HepG2 (cell line): ENCODE measurements at regions not wholly inside any gene's neighbourhood (a gene's known extent, or its start where the extent isn't known, plus 50 kb on each side); places are given as distances from the start of the nearest gene placed in this dataset.

Experiments
- ATAC-seq: fragments of 200-7000 bp; cut with Tn5 transposase; 3 replicates; pipeline ENCODE4 v1.9.1; 2020; ENCODE audit warnings: mild to moderate bottlenecking, moderate library complexity
- BruUV-seq: library from RNA; stranded (reverse); fragments of 400-500 nt; replicated peaks from 2 replicates; lab custom pipeline; 2021; lab: Mats Ljungman, UMichigan
- CTCF ChIA-PET: fragments of 300-600 bp; formaldehyde crosslinking; extraction: SDS; loops from one replicate; lab custom pipeline; 2021; ENCODE audit warnings: low total read pairs, inconsistent platforms, low intra/inter-chr PET ratio; lab: Yijun Ruan, JAX
- POLR2A ChIA-PET: fragments of 350-600 bp; sonication (Branson Sonifier 250); formaldehyde crosslinking; loops from one replicate; lab custom pipeline; 2020; ENCODE audit warnings: antibody characterized with exemption, inconsistent platforms; lab: Yijun Ruan, JAX
- DNase-seq: peaks from one replicate; pipeline ENCODE4 v3.0.0-alpha.2; 2015; ENCODE audit warnings: low spot score
- FAIRE-seq: peaks from 3 replicates; lab custom pipeline; 2011; peaks lifted over from hg19 to GRCh38; lab: Jason Lieb, UNC
- H2AFZ ChIP-seq: one replicate; pipeline ENCODE4 v1.6.1; 2011; ENCODE audit warnings: low read length, inconsistent platforms
- H3K27ac ChIP-seq: fragments of 300-600 bp; 3 replicates; pipeline ENCODE4 v1.8.0; 2011; ENCODE audit warnings: mixed run types, mild to moderate bottlenecking, mixed read lengths, low read length, inconsistent platforms; ENCODE audit not compliant: insufficient read depth; ENCODE audit errors: extremely low read length
- H3K27me3 ChIP-seq, 2 experiments: fragments of 200-600 bp in 1 of 2; 2 replicates in 1 of 2; 3 replicates in 1 of 2; pipeline versions ENCODE4 v1.6.0 to v1.8.0; 2011; ENCODE audit warnings: low read length in 2 of 2, mild to moderate bottlenecking in 2 of 2, moderate library complexity in 2 of 2, inconsistent platforms in 1 of 2; ENCODE audit not compliant: insufficient read depth in 2 of 2, control insufficient read depth in 1 of 2
- H3K36me3 ChIP-seq, 2 experiments: fragments of 200-600 bp in 1 of 2; replicated peaks in 1 of 2; 2 replicates in 1 of 2; 3 replicates in 1 of 2; pipeline versions ENCODE4 v1.5.1 to v1.8.0; 2011; ENCODE audit warnings: low read length in 2 of 2, inconsistent platforms in 1 of 2; ENCODE audit not compliant: insufficient read depth in 2 of 2, control insufficient read depth in 1 of 2
- H3K4me1 ChIP-seq: 2 replicates; pipeline ENCODE4 v1.5.1; 2012; ENCODE audit warnings: low read length, inconsistent platforms; ENCODE audit not compliant: insufficient read depth
- H3K4me2 ChIP-seq: 2 replicates; pipeline ENCODE4 v1.6.0; 2011; ENCODE audit warnings: low read depth, low read length, inconsistent platforms
- H3K4me3 ChIP-seq, 3 experiments: fragments of 200-600 bp in 1 of 3; sonication (generic), shearing (Covaris generic) in 1 of 3; replicated peaks in 1 of 3; 2 replicates each; pipeline ENCODE4 v1.5.1; 2011 to 2016; ENCODE audit warnings: low read length in 3 of 3, inconsistent platforms in 2 of 3, low read depth in 2 of 3, mild to moderate bottlenecking in 2 of 3, control low read depth in 1 of 3, mixed read lengths in 1 of 3; ENCODE audit not compliant: insufficient read depth in 1 of 3
- H3K79me2 ChIP-seq: one replicate; pipeline ENCODE4 v1.6.1; 2011; ENCODE audit warnings: low read length, inconsistent platforms; ENCODE audit not compliant: insufficient read depth
- H3K9ac ChIP-seq: 2 replicates; pipeline ENCODE4 v1.6.0; 2011; ENCODE audit warnings: mild to moderate bottlenecking, low read depth, low read length, inconsistent platforms; ENCODE audit not compliant: insufficient read depth
- H3K9me3 ChIP-seq: 2 replicates; pipeline ENCODE4 v1.5.1; 2012; ENCODE audit warnings: mild to moderate bottlenecking, low read length
- H4K20me1 ChIP-seq: 2 replicates; pipeline ENCODE4 v1.6.0; 2011; ENCODE audit warnings: inconsistent platforms, mild to moderate bottlenecking, low read length, moderate library complexity; ENCODE audit not compliant: insufficient read depth
- CENPT ChIP-seq: sonication (generic); formaldehyde crosslinking; IDR thresholded peaks from 2 replicates; pipeline ENCODE4 v1.8.0; 2022; ENCODE audit warnings: low read depth, mild to moderate bottlenecking, moderate library complexity, missing genetic modification reagents
- KIAA2018 ChIP-seq: sonication (generic); formaldehyde crosslinking; IDR thresholded peaks from 2 replicates; pipeline ENCODE4 v1.5.0; 2020; ENCODE audit warnings: mild to moderate bottlenecking, missing genetic modification reagents, borderline replicate concordance
- MAFK ChIP-seq, 2 experiments: IDR thresholded peaks in 1 of 2; conservative IDR thresholded peaks in 1 of 2; 2 replicates each; pipeline ENCODE4 v1.6.1; 2011; ENCODE audit warnings: improper control_type of control experiment in 2 of 2, low read length in 2 of 2
- MTA3 ChIP-seq: sonication (generic); formaldehyde crosslinking; IDR thresholded peaks from 2 replicates; pipeline ENCODE4 v1.4.0; 2020; ENCODE audit warnings: missing genetic modification reagents
- SSRP1 ChIP-seq: IDR thresholded peaks from 2 replicates; pipeline ENCODE4 v1.6.1; 2016; ENCODE audit warnings: control low read depth
- WGBS: methylation state at CpG from one replicate; pipeline ENCODE4 v1.1.6; 2017; ENCODE audit warnings: low lambda C conversion rate; 5-methylcytosine and 5-hydroxymethylcytosine counted together
- in situ Hi-C: cut with HindIII; loops from 2 replicates; pipeline ENCODE4 v1.10.0; 2017; ENCODE audit warnings: low pct_unique_long_range_greater_than_20kb; ENCODE audit not compliant: extremely low pct_ligation_motif_present
- intact Hi-C: fragments of 100-400 bp; cut with micrococcal nuclease; formaldehyde crosslinking; loops from one replicate; pipeline ENCODE4 v1.10.0; 2022; ENCODE audit not compliant: unreplicated experiment

- in situ Hi-C loops = loop anchor here (25.0 kb wide), 1 partner anchor 280 kb away; no protein-coding TSS in a partner anchor
- Histone ChIP-seq H3K9ac (no peak overlapping the region), H2AFZ (no peak overlapping the region), H3K4me3 (no peak overlapping the region), H3K4me1 (no peaks in the 10 kb centered on the region), H3K9me3 (no peaks in the 10 kb centered on the region), H3K27me3 (no peaks in the 10 kb centered on the region), H3K79me2 (no peaks in the 10 kb centered on the region), H3K36me3 (no peaks in the 10 kb centered on the region), H4K20me1 (no peaks in the 10 kb centered on the region), H3K27ac (no peak overlapping the region), H3K4me2 (no peak overlapping the region)
- POLR2A ChIA-PET = no interaction called here
- TF ChIP-seq MAFK (conservative IDR thresholded peaks at IDR 0.05 in 1 of 2, IDR thresholded peaks at IDR 0.05 in 1 of 2; ENCODE audit: low read length in 2 of 2) (peak; percentile 10 to 54; a peak in 2 of 4 replicates), MTA3 (no peak)
- ATAC-seq (no peak), FAIRE-seq (no peak), DNase-seq (no peak)
- CTCF ChIA-PET = no interaction called here
- intact Hi-C loops = no loop called here
- no TSS peak for BruUV-seq
Measured at GRCh38 chr6:134442073-134442472, 124.2 kb upstream of the SGK1 start.

- in situ Hi-C loops = loop anchor here (25.0 kb wide), 1 partner anchor 277 kb away; no protein-coding TSS in a partner anchor
- FAIRE-seq (no peak), ATAC-seq (no peak), DNase-seq (no peak)
- H3K36me3 ChIP-seq = no peaks in the 10 kb centered on the region
- no peaks in the 10 kb centered on the region; a peak in 1 of 5 replicates for H3K27me3 ChIP-seq
- no peaks in the 10 kb centered on the region for H3K79me2 ChIP-seq
- POLR2A ChIA-PET = no interaction called here
- H3K4me3 ChIP-seq = no peak overlapping the region
- H3K9ac ChIP-seq = no peak overlapping the region
- TF ChIP-seq CENPT (CRISPR knock-in tag) = no peak
- TF ChIP-seq SSRP1 = no peak
- TF ChIP-seq KIAA2018 (CRISPR knock-in tag) = no peak
- TF ChIP-seq, all 625 proteins: peak for 0
- H3K9me3 ChIP-seq = no peaks in the 10 kb centered on the region
- H2AFZ ChIP-seq = no peak overlapping the region
- no peak overlapping the region for H3K4me2 ChIP-seq
- no peak overlapping the region for H3K27ac ChIP-seq
- no TSS peak for BruUV-seq
- 30% methylated on average over 5 of the region's 5 CpGs for WGBS
- intact Hi-C loops = no loop called here
- no peaks in the 10 kb centered on the region for H4K20me1 ChIP-seq
- no peaks in the 10 kb centered on the region for H3K4me1 ChIP-seq
- CTCF ChIA-PET = no interaction called here
Measured at GRCh38 chr6:134438837-134439236, 120.9 kb upstream of the SGK1 start.
